ENCODE measurements at regions not wholly inside any gene's neighbourhood (a gene's known extent, or its start where the extent isn't known, plus 50 kb on each side); places are given as distances from the start of the nearest gene placed in this dataset.

- no peak for DNase-seq (ENCODE audit: low spot score)
Observed at GRCh38 chr14:76974365-76974764, 54.1 kb downstream of the IRF2BPL start.

- no peak for DNase-seq (ENCODE audit: low spot score)
Observed at GRCh38 chr14:76971549-76971948, 57.0 kb downstream of the IRF2BPL start.

- no peak for DNase-seq (ENCODE audit: low spot score)
Observed at GRCh38 chr14:76968621-76969063, 59.9 kb downstream of the IRF2BPL start.

- no peak for DNase-seq (ENCODE audit: low spot score)
Observed at GRCh38 chr14:76967788-76968187, 60.7 kb downstream of the IRF2BPL start.

GRCh38 chr14:76965232-76965631 is 63.3 kb downstream of the IRF2BPL start:
- no peak for DNase-seq (ENCODE audit: low spot score)

- no peak for DNase-seq (ENCODE audit: low spot score)
Observed at GRCh38 chr14:76964695-76965094, 63.8 kb downstream of the IRF2BPL start.

GRCh38 chr14:76963372-76963771 is 65.1 kb downstream of the IRF2BPL start:
- DNase-seq (ENCODE audit: low spot score): no peak

- no peak for DNase-seq (ENCODE audit: low spot score)
Observed at GRCh38 chr14:76962303-76962660, 66.2 kb downstream of the IRF2BPL start.

- peak; percentile 88 for DNase-seq (ENCODE audit: low spot score)
Observed at GRCh38 chr14:76961631-76962302, 66.7 kb downstream of the IRF2BPL start.

GRCh38 chr14:76958980-76959710 is 69.4 kb downstream of the IRF2BPL start:
- DNase-seq (ENCODE audit: low spot score): no peak

GRCh38 chr14:76958020-76958979 is 70.2 kb downstream of the IRF2BPL start:
- no peak for DNase-seq (ENCODE audit: low spot score)

- no peak for DNase-seq (ENCODE audit: low spot score)
Observed at GRCh38 chr14:76957224-76957891, 71.2 kb downstream of the IRF2BPL start.

- DNase-seq (ENCODE audit: low spot score): peak; percentile 83
Observed at GRCh38 chr14:76956316-76957090, 72.0 kb downstream of the IRF2BPL start.

- peak; percentile 51 for DNase-seq (ENCODE audit: low spot score)
Observed at GRCh38 chr14:76955575-76956315, 72.8 kb downstream of the IRF2BPL start.

GRCh38 chr14:76954394-76955190 is 73.9 kb downstream of the IRF2BPL start:
- no peak for DNase-seq (ENCODE audit: low spot score)

GRCh38 chr14:76953311-76953945 is 75.1 kb downstream of the IRF2BPL start:
- peak; percentile 75 for DNase-seq (ENCODE audit: low spot score)

- peak; percentile 28 for DNase-seq (ENCODE audit: low spot score)
Observed at GRCh38 chr14:76951166-76951565, 77.3 kb downstream of the IRF2BPL start.

- DNase-seq (ENCODE audit: low spot score): peak; percentile 52
Observed at GRCh38 chr14:76950055-76951020, 78.2 kb downstream of the IRF2BPL start.
